H9 (cell line): ENCODE measurements at regions not wholly inside any gene's neighbourhood (a gene's known extent, or its start where the extent isn't known, plus 50 kb on each side); places are given as distances from the start of the nearest gene placed in this dataset.

Source experiments
- DNase-seq: peaks from one replicate; pipeline ENCODE4 v3.0.0-alpha.2; 2017
- H2AFZ ChIP-seq: one replicate; pipeline ENCODE4 v1.6.1; 2013; ENCODE audit warnings: mild to moderate bottlenecking, low read length, control low read depth, moderate library complexity
- H2AK5ac ChIP-seq: 2 replicates; pipeline ENCODE4 v1.6.1; 2013; ENCODE audit warnings: low read length, control low read depth, mixed read lengths; ENCODE audit not compliant: insufficient read length
- H2BK120ac ChIP-seq: one replicate; pipeline ENCODE4 v1.6.1; 2013; ENCODE audit warnings: low read depth, mild to moderate bottlenecking, low read length, control low read depth, inconsistent platforms; ENCODE audit not compliant: poor library complexity, severe bottlenecking
- H2BK12ac ChIP-seq: 2 replicates; pipeline ENCODE4 v1.6.1; 2013; ENCODE audit warnings: low read length, control low read depth, mixed read lengths, low read depth; ENCODE audit not compliant: insufficient read length
- H2BK15ac ChIP-seq: 2 replicates; pipeline ENCODE4 v1.6.1; 2013; ENCODE audit warnings: low read depth, low read length, control low read depth
- H2BK20ac ChIP-seq: one replicate; pipeline ENCODE4 v1.6.1; 2013; ENCODE audit warnings: low read depth, mild to moderate bottlenecking, low read length, control low read depth, inconsistent platforms; ENCODE audit not compliant: poor library complexity, severe bottlenecking
- H2BK5ac ChIP-seq: 2 replicates; pipeline ENCODE4 v1.6.1; 2013; ENCODE audit warnings: low read length, control low read depth, mixed read lengths; ENCODE audit not compliant: insufficient read length
- H3K14ac ChIP-seq: 2 replicates; pipeline ENCODE4 v1.6.1; 2013; ENCODE audit warnings: low read length, control low read depth; ENCODE audit not compliant: insufficient read depth
- H3K18ac ChIP-seq: 2 replicates; pipeline ENCODE4 v1.6.1; 2013; ENCODE audit warnings: low read depth, mild to moderate bottlenecking, mixed read lengths, low read length, control low read depth; ENCODE audit not compliant: insufficient read length
- H3K23ac ChIP-seq: 2 replicates; pipeline ENCODE4 v1.6.1; 2013; ENCODE audit warnings: low read length, control low read depth, mixed read lengths, low read depth; ENCODE audit not compliant: insufficient read length
- H3K23me2 ChIP-seq: 2 replicates; pipeline ENCODE4 v1.6.1; 2013; ENCODE audit warnings: low read depth, mild to moderate bottlenecking, mixed read lengths, low read length, control low read depth; ENCODE audit not compliant: insufficient read length, poor library complexity, severe bottlenecking
- H3K27ac ChIP-seq: 2 replicates; pipeline ENCODE4 v1.5.1; 2013; ENCODE audit warnings: low read length, control low read depth, mixed read lengths, low read depth; ENCODE audit not compliant: insufficient read length
- H3K27me3 ChIP-seq: 2 replicates; pipeline ENCODE4 v1.6.1; 2013; ENCODE audit warnings: low read length, control low read depth, inconsistent platforms; ENCODE audit not compliant: insufficient read depth
- H3K4ac ChIP-seq: 2 replicates; pipeline ENCODE4 v1.6.1; 2013; ENCODE audit warnings: low read depth, mild to moderate bottlenecking, control low read depth, inconsistent platforms, low read length, moderate library complexity
- H3K4me1 ChIP-seq: 2 replicates; pipeline ENCODE4 v1.6.1; 2013; ENCODE audit warnings: low read length, control low read depth, inconsistent platforms; ENCODE audit not compliant: insufficient read depth
- H3K4me2 ChIP-seq: 2 replicates; pipeline ENCODE4 v1.6.1; 2013; ENCODE audit warnings: low read length, control low read depth, mixed read lengths; ENCODE audit not compliant: insufficient read length, insufficient read depth
- H3K56ac ChIP-seq: 2 replicates; pipeline ENCODE4 v1.6.1; 2013; ENCODE audit warnings: low read depth, mild to moderate bottlenecking, mixed read lengths, low read length, control low read depth; ENCODE audit not compliant: insufficient read length
- H3K79me1 ChIP-seq: 2 replicates; pipeline ENCODE4 v1.6.1; 2013; ENCODE audit warnings: low read depth, mild to moderate bottlenecking, moderate library complexity, low read length, control low read depth, inconsistent platforms; ENCODE audit not compliant: insufficient read depth, poor library complexity, severe bottlenecking
- H3K79me2 ChIP-seq: 2 replicates; pipeline ENCODE4 v1.6.1; 2013; ENCODE audit warnings: low read length, control low read depth, inconsistent platforms; ENCODE audit not compliant: insufficient read depth
- H3K9ac ChIP-seq: 2 replicates; pipeline ENCODE4 v1.6.1; 2013; ENCODE audit warnings: low read length, control low read depth, mixed read lengths; ENCODE audit not compliant: insufficient read length; ENCODE audit errors: extremely low read depth
- H3K9me3 ChIP-seq: one replicate; pipeline ENCODE4 v1.6.1; 2013; ENCODE audit warnings: low read depth, low read length, inconsistent platforms; ENCODE audit not compliant: control insufficient read depth
- H3T11ph ChIP-seq: one replicate; pipeline ENCODE4 v1.6.1; 2013; ENCODE audit warnings: mild to moderate bottlenecking, low read length, control low read depth, inconsistent platforms
- H4K20me1 ChIP-seq: one replicate; pipeline ENCODE4 v1.6.1; 2013; ENCODE audit not compliant: control insufficient read depth, insufficient read length, insufficient read depth
- H4K5ac ChIP-seq: 2 replicates; pipeline ENCODE4 v1.6.1; 2013; ENCODE audit warnings: low read depth, mild to moderate bottlenecking, mixed read lengths, low read length, control low read depth; ENCODE audit not compliant: insufficient read length
- H4K8ac ChIP-seq: replicated peaks from 2 replicates; pipeline ENCODE4 v1.6.1; 2013; ENCODE audit warnings: low read length, control low read depth, mixed read lengths, low read depth; ENCODE audit not compliant: insufficient read length
- H4K91ac ChIP-seq: 2 replicates; pipeline ENCODE4 v1.6.1; 2013; ENCODE audit warnings: low read depth, mild to moderate bottlenecking, moderate library complexity, mixed read lengths, low read length, control low read depth; ENCODE audit not compliant: insufficient read length
- H3K27ac Mint-ChIP-seq, 3 experiments: 2 replicates in 2 of 3; 3 replicates in 1 of 3; pipeline ENCODE4 v1.8.0; 2020 to 2021; ENCODE audit warnings: mixed read lengths in 3 of 3, mild to moderate bottlenecking in 1 of 3, moderate library complexity in 1 of 3
- H3K27me3 Mint-ChIP-seq: 2 replicates; pipeline ENCODE4 v1.8.0; 2021; ENCODE audit warnings: low read depth, mild to moderate bottlenecking, moderate library complexity, mixed read lengths
- H3K36me3 Mint-ChIP-seq, 3 experiments: 2 replicates in 2 of 3; 3 replicates in 1 of 3; pipeline ENCODE4 v1.8.0; 2020 to 2021; ENCODE audit warnings: low read depth in 3 of 3, mixed read lengths in 3 of 3; ENCODE audit not compliant: insufficient read depth in 1 of 3
- H3K4me1 Mint-ChIP-seq, 2 experiments: 2 replicates each; pipeline ENCODE4 v1.8.0; 2020; ENCODE audit warnings: mixed read lengths in 2 of 2
- H3K4me3 Mint-ChIP-seq, 2 experiments: 2 replicates in 1 of 2; 3 replicates in 1 of 2; pipeline ENCODE4 v1.8.0; 2020 to 2021; ENCODE audit warnings: mild to moderate bottlenecking in 2 of 2, mixed read lengths in 2 of 2, moderate library complexity in 1 of 2
- H3K9me3 Mint-ChIP-seq, 2 experiments: 2 replicates in 1 of 2; 3 replicates in 1 of 2; pipeline ENCODE4 v1.8.0; 2020; ENCODE audit warnings: mild to moderate bottlenecking in 2 of 2, mixed read lengths in 2 of 2, moderate library complexity in 1 of 2
- WGBS: extraction: QIAGEN DNeasy Blood & Tissue Kit; methylation state at CpG from one replicate; pipeline ENCODE4 v1.1.7; 2013; ENCODE audit warnings: missing lambda C conversion rate, low lambda C conversion rate, mixed read lengths; ENCODE audit not compliant: insufficient read length; ENCODE audit errors: extremely low coverage; 5-methylcytosine and 5-hydroxymethylcytosine counted together
- TF ChIP-seq, protein P1 (sequence below): fragments of 200-600 bp; sonication (generic); conservative IDR thresholded peaks from 3 replicates; pipeline ENCODE4 v1.8.0; 2021; ENCODE audit warnings: antibody characterized with exemption, mild to moderate bottlenecking

GRCh38 chr7:119515214-119515613, 757.8 kb upstream of the KCND2 start:
- no peak overlapping the region for H3K9ac ChIP-seq
- H3K9me3 Mint-ChIP-seq, result peaks cover 2 to 7% of the 10 kb centered on the region in 2 experiments; a peak in 3 of 5 replicates
- no peak overlapping the region for H3K23ac ChIP-seq
- H2AFZ ChIP-seq, result no peak overlapping the region
- H3K23me2 ChIP-seq, result no peaks in the 10 kb centered on the region
- no peak overlapping the region for H2BK20ac ChIP-seq
- H4K8ac ChIP-seq, result no peak overlapping the region
- H3K56ac ChIP-seq, result no peak overlapping the region
- H3K9me3 ChIP-seq, result no peaks in the 10 kb centered on the region
- H3K27ac Mint-ChIP-seq, result no peak overlapping the region
- H3K27me3 Mint-ChIP-seq, result no peaks in the 10 kb centered on the region; the same call in 1 of the 2 replicates
- H4K20me1 ChIP-seq, result no peaks in the 10 kb centered on the region
- no peaks in the 10 kb centered on the region for H3K4me1 ChIP-seq
- H3K4me3 Mint-ChIP-seq, result no peak overlapping the region
- H3K79me1 ChIP-seq, result no peaks in the 10 kb centered on the region
- TF ChIP-seq, protein P1, sequence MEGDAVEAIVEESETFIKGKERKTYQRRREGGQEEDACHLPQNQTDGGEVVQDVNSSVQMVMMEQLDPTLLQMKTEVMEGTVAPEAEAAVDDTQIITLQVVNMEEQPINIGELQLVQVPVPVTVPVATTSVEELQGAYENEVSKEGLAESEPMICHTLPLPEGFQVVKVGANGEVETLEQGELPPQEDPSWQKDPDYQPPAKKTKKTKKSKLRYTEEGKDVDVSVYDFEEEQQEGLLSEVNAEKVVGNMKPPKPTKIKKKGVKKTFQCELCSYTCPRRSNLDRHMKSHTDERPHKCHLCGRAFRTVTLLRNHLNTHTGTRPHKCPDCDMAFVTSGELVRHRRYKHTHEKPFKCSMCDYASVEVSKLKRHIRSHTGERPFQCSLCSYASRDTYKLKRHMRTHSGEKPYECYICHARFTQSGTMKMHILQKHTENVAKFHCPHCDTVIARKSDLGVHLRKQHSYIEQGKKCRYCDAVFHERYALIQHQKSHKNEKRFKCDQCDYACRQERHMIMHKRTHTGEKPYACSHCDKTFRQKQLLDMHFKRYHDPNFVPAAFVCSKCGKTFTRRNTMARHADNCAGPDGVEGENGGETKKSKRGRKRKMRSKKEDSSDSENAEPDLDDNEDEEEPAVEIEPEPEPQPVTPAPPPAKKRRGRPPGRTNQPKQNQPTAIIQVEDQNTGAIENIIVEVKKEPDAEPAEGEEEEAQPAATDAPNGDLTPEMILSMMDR, result no peak
- no peak overlapping the region for H4K91ac ChIP-seq
- no peak overlapping the region for H2BK15ac ChIP-seq
- H3K36me3 Mint-ChIP-seq, result peaks cover 0 to 5% (median 0%) of the 10 kb centered on the region in 3 experiments; a peak in 2 of 7 replicates
- H3K14ac ChIP-seq, result no peak overlapping the region
- H3K4me2 ChIP-seq, result no peak overlapping the region
- no peak overlapping the region for H2BK12ac ChIP-seq
- H3K4ac ChIP-seq, result no peak overlapping the region
- no peak overlapping the region for H3T11ph ChIP-seq
- no peak overlapping the region for H3K27ac ChIP-seq
- no peaks in the 10 kb centered on the region for H3K79me2 ChIP-seq
- no peak for DNase-seq
- no peak overlapping the region for H4K5ac ChIP-seq
- no peak overlapping the region for H2BK120ac ChIP-seq
- no peaks in the 10 kb centered on the region for H3K27me3 ChIP-seq
- no peaks in the 10 kb centered on the region for H3K4me1 Mint-ChIP-seq
- no CpG with 5 or more reads among the region's 5 CpGs for WGBS
- no peak overlapping the region for H3K18ac ChIP-seq
- H2BK5ac ChIP-seq, result no peak overlapping the region
- H2AK5ac ChIP-seq, result no peak overlapping the region
